ENCODE measurements at regions not wholly inside any gene's neighbourhood (a gene's known extent, or its start where the extent isn't known, plus 50 kb on each side); places are given as distances from the start of the nearest gene placed in this dataset.

DNA sequence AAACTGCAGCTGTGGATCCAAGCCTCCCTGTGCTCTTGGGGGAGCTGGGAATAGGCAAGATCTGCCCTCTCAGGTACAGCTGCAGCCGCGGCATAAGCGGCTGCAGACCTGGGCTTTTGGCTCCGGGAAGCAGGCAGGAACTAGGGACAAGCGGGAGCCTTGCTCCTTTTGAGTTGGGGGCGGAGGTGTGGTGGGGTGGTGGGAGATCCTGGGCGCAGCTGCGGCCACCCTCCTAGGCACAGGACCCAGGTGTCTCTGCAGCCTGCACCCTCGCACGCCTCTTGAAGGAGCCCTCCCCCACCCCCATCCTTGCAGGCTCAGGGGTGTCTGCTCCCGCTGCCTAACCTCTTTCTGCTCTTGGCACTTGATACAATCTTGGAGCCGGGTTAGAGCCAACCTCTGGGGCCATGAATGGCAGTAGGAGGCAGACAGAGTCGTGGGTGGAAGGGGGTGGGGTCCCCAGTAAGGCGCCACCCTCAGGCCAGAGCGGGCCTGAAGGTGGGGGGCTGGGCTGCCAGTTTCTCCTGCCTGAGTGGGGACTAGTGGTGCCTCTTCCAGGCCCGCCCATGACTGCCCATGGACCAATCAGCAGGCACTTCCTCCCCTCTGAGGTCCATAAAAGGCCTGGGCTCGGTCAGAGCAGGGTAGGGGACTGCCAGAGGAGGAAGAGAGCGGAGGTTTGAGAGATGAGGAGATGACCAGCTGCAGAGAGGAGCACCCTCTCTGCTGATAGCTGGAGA lies 267.6 kb upstream of the TNC start:
- Histone ChIP-seq H3F3A (ENCODE audit: insufficient read depth) (no peaks in the 10 kb centered on the region), H3K9ac (ENCODE audit: low read length) (no peak overlapping the region), H3K36me3 (ENCODE audit: low read length) (no peaks in the 10 kb centered on the region), H3K27me3 (ENCODE audit: low read length) (no peaks in the 10 kb centered on the region), H2AFZ (ENCODE audit: low read depth, low read length, severe bottlenecking) (no peak overlapping the region), H3K4me3 (ENCODE audit: insufficient read depth, low read length, poor library complexity, severe bottlenecking) (no peak overlapping the region), H3K9me3 (ENCODE audit: insufficient read depth, low read length) (no peaks in the 10 kb centered on the region), H4K20me1 (ENCODE audit: low read depth, low read length) (no peaks in the 10 kb centered on the region), H3K27ac (ENCODE audit: low read depth, low read length) (no peak overlapping the region), H3K79me2 (ENCODE audit: insufficient read depth, low read length) (no peaks in the 10 kb centered on the region), H3K4me2 (ENCODE audit: low read depth, low read length, poor library complexity, severe bottlenecking) (no peak overlapping the region), H3K9me2 (replicated peaks; ENCODE audit: insufficient read depth, low read length) (no peaks in the 10 kb centered on the region)
- TF ChIP-seq EZH2phosphoT487 (conservative IDR thresholded peaks at IDR 0.05; ENCODE audit: low read length) = no peak
- TF ChIP-seq, protein P1, sequence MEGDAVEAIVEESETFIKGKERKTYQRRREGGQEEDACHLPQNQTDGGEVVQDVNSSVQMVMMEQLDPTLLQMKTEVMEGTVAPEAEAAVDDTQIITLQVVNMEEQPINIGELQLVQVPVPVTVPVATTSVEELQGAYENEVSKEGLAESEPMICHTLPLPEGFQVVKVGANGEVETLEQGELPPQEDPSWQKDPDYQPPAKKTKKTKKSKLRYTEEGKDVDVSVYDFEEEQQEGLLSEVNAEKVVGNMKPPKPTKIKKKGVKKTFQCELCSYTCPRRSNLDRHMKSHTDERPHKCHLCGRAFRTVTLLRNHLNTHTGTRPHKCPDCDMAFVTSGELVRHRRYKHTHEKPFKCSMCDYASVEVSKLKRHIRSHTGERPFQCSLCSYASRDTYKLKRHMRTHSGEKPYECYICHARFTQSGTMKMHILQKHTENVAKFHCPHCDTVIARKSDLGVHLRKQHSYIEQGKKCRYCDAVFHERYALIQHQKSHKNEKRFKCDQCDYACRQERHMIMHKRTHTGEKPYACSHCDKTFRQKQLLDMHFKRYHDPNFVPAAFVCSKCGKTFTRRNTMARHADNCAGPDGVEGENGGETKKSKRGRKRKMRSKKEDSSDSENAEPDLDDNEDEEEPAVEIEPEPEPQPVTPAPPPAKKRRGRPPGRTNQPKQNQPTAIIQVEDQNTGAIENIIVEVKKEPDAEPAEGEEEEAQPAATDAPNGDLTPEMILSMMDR (IDR thresholded peaks at IDR 0.05; ENCODE audit: insufficient read depth, low read length, poor library complexity, severe bottlenecking) = no peak

DNA sequence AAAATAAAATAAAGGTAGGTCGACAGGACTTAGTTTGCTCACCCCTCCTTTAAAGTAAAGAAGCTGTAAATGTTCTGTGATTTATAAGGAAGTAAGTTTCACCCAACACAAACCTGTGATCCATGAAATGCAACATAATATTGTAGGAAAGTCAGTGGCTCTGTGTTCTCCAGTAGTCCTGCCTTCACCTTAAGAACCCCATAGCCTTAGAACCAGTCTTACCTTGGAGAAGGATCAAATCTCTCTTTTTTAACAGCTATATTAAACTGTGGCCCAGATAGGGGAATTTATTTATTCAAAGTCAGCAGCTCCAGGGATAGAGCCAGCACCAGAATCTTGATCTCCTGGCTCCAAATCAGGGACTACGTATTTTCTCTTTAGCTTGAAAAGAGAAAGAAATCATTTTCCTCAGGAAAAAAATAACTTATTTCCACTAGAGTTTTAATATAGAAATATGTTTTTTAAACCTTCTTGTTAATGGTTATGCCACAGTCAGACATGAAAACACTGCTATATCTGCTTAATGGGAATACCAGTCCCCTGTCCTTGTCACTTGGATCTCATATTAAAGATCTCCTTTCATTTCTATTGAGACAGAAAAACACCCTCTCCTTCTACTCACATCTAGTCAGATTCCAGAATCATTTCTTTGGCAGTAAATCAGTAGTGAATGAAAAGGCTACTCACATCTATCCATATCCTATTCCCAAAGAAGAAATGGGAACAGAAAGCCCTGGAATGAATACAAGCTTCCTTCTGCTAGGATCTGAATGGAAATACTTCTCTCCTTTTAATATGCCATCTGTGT lies 269.2 kb upstream of the TNC start:
- no peak overlapping the region for H3K27ac ChIP-seq (ENCODE audit: low read depth, low read length)
- H3K9me2 ChIP-seq (replicated peaks; ENCODE audit: insufficient read depth, low read length) = no peaks in the 10 kb centered on the region
- H3K4me3 ChIP-seq (ENCODE audit: insufficient read depth, low read length, poor library complexity, severe bottlenecking) = no peak overlapping the region
- H3K4me2 ChIP-seq (ENCODE audit: low read depth, low read length, poor library complexity, severe bottlenecking) = no peak overlapping the region
- H3K9me3 ChIP-seq (ENCODE audit: insufficient read depth, low read length) = no peaks in the 10 kb centered on the region
- no peaks in the 10 kb centered on the region for H3K36me3 ChIP-seq (ENCODE audit: low read length)
- TF ChIP-seq EZH2phosphoT487 (conservative IDR thresholded peaks at IDR 0.05; ENCODE audit: low read length) = no peak
- TF ChIP-seq, protein P1 (IDR thresholded peaks at IDR 0.05; ENCODE audit: insufficient read depth, low read length, poor library complexity, severe bottlenecking) = no peak
- no peaks in the 10 kb centered on the region for H3K27me3 ChIP-seq (ENCODE audit: low read length)
- no peaks in the 10 kb centered on the region for H4K20me1 ChIP-seq (ENCODE audit: low read depth, low read length)
- H3K79me2 ChIP-seq (ENCODE audit: insufficient read depth, low read length) = no peaks in the 10 kb centered on the region
- no peak overlapping the region for H3K9ac ChIP-seq (ENCODE audit: low read length)
- no peak overlapping the region for H2AFZ ChIP-seq (ENCODE audit: low read depth, low read length, severe bottlenecking)
- no peaks in the 10 kb centered on the region for H3F3A ChIP-seq (ENCODE audit: insufficient read depth)

DNA sequence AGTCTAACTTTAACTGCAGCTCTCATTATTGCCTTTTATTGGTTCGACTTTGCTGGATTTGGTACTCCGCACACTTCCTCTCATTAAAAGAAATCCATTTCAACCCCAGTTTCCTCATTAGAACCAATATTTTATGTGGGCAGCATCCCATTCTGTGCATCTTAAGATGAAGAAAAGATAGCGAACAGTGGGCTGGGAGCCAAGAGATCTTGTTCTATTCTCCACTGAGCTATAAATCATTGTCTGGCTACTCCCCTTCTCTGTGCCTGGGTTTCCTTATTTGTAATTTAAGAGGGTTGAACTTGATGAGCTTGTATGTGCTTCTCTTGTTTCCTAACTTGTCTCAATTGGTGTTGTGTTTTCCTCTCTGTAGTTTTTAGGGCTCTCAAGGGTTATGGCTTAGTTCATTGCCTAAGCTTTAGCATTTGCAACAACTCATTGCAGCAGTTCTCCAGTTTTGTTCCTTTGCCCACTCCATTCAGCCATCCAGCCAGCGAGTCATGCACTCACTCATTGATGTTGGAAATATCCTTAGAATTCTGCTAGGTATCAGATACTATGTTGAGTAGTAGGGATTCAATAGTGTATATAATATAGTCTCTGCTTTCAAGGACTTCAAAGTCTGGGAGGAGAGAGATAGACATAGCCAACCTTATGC lies 273.3 kb upstream of the TNC start:
- no peak overlapping the region for H2AFZ ChIP-seq (ENCODE audit: low read depth, low read length, severe bottlenecking)
- no peaks in the 10 kb centered on the region for H3K79me2 ChIP-seq (ENCODE audit: insufficient read depth, low read length)
- no peak overlapping the region for H3K9ac ChIP-seq (ENCODE audit: low read length)
- H3F3A ChIP-seq (ENCODE audit: insufficient read depth) = no peaks in the 10 kb centered on the region
- no peak overlapping the region for H3K4me2 ChIP-seq (ENCODE audit: low read depth, low read length, poor library complexity, severe bottlenecking)
- H3K36me3 ChIP-seq (ENCODE audit: low read length) = no peaks in the 10 kb centered on the region
- no peak overlapping the region for H3K27ac ChIP-seq (ENCODE audit: low read depth, low read length)
- H3K9me2 ChIP-seq (replicated peaks; ENCODE audit: insufficient read depth, low read length) = no peaks in the 10 kb centered on the region
- no peak overlapping the region for H3K4me3 ChIP-seq (ENCODE audit: insufficient read depth, low read length, poor library complexity, severe bottlenecking)
- H4K20me1 ChIP-seq (ENCODE audit: low read depth, low read length) = no peaks in the 10 kb centered on the region
- H3K27me3 ChIP-seq (ENCODE audit: low read length) = no peaks in the 10 kb centered on the region
- TF ChIP-seq EZH2phosphoT487 (conservative IDR thresholded peaks at IDR 0.05; ENCODE audit: low read length) = no peak
- TF ChIP-seq, protein P1 (IDR thresholded peaks at IDR 0.05; ENCODE audit: insufficient read depth, low read length, poor library complexity, severe bottlenecking) = no peak
- no peaks in the 10 kb centered on the region for H3K9me3 ChIP-seq (ENCODE audit: insufficient read depth, low read length)
